ENCODE measurements at regions not wholly inside any gene's neighbourhood (a gene's known extent, or its start where the extent isn't known, plus 50 kb on each side); places are given as distances from the start of the nearest gene placed in this dataset.

DNA sequence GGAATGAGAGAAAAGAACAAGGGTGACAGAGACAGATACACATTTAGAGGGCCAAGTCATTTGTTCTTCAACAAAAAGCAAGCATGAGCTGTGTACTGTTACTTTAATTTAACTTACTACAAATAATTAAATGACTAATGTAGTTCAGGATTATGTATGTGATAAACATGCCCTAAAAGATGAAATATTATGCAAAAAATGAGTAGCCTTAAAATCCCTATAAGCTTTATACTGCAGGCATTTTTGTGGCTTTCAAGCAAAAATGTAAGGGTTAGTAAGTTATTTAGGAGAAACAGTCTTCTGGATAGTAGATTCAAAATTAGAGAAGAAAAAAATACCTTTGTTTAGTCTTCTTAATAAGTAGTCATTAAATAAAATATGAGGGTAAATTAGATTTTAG is 431.2 kb downstream of the CSNK1G3 start:
- no peak overlapping the region for H3K27ac ChIP-seq (ENCODE audit: low read depth in 1 of 2, low read length in 2 of 2)
- TF ChIP-seq YY1 (IDR thresholded peaks at IDR 0.05) (no peak), EGR1 (IDR thresholded peaks at IDR 0.05; ENCODE audit: low read depth in 2 of 2) (no peak), JUND (IDR thresholded peaks at IDR 0.05) (no peak), RXRA (IDR thresholded peaks at IDR 0.05) (no peak), HNF4G (IDR thresholded peaks at IDR 0.05) (no peak), HNF4A (conservative IDR thresholded peaks at IDR 0.05) (no peak)
- TF ChIP-seq, protein P1, sequence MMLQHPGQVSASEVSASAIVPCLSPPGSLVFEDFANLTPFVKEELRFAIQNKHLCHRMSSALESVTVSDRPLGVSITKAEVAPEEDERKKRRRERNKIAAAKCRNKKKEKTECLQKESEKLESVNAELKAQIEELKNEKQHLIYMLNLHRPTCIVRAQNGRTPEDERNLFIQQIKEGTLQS (IDR thresholded peaks at IDR 0.05) = no peak
- H3K4me3 ChIP-seq (ENCODE audit: low read depth in 1 of 3, low read length in 3 of 3) = no peak overlapping the region
- no peak overlapping the region for H3K9ac ChIP-seq (ENCODE audit: low read depth in 1 of 2, low read length in 2 of 2)
- H3K36me3 ChIP-seq (ENCODE audit: control insufficient read depth in 4 of 4, insufficient read depth in 3 of 4, low read depth in 1 of 4, low read length in 3 of 4) = no peaks in the 10 kb centered on the region
- DNase-seq (ENCODE audit: low spot score) = no peak
- H3K27me3 ChIP-seq (ENCODE audit: control insufficient read depth in 4 of 4, insufficient read depth in 4 of 4, low read length in 3 of 4) = no peaks in the 10 kb centered on the region
- H3K4me1 ChIP-seq (ENCODE audit: control insufficient read depth in 4 of 4, insufficient read depth in 4 of 4, low read length in 3 of 4) = no peaks in the 10 kb centered on the region
- peaks cover 0 to 4% (median 2%) of the 10 kb centered on the region in 4 donors for H3K9me3 ChIP-seq (ENCODE audit: control insufficient read depth in 4 of 4, low read length in 3 of 4)

DNA sequence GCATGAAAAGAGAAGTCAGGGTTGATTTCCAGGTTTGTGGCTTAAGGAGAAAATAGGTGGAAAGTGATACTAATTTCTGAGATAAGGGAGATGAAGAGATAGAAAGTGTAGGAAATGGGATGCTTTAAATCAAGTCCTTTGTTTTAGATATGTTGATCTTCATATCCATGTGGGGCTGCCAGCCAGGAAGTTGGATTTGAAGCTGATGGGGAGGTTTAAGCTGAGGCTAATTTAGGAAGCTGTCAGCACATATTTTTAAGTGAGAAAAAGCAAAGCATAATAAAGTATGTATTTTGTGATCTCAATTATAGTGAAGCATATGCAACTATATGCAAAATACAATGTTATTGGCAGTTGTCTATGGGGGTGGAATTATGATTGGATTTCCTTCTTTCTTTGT is 428.4 kb downstream of the CSNK1G3 start:
- DNase-seq (ENCODE audit: low spot score) = no peak
- no peak overlapping the region for H3K9ac ChIP-seq (ENCODE audit: low read depth in 1 of 2, low read length in 2 of 2)
- H3K36me3 ChIP-seq (ENCODE audit: control insufficient read depth in 4 of 4, insufficient read depth in 3 of 4, low read depth in 1 of 4, low read length in 3 of 4) = no peaks in the 10 kb centered on the region
- no peaks in the 10 kb centered on the region for H3K27me3 ChIP-seq (ENCODE audit: control insufficient read depth in 4 of 4, insufficient read depth in 4 of 4, low read length in 3 of 4)
- no peaks in the 10 kb centered on the region for H3K4me1 ChIP-seq (ENCODE audit: control insufficient read depth in 4 of 4, insufficient read depth in 4 of 4, low read length in 3 of 4)
- H3K9me3 ChIP-seq (ENCODE audit: control insufficient read depth in 4 of 4, low read length in 3 of 4) = peaks cover 4 to 24% (median 7%) of the 10 kb centered on the region in 4 donors
- TF ChIP-seq, protein P2, sequence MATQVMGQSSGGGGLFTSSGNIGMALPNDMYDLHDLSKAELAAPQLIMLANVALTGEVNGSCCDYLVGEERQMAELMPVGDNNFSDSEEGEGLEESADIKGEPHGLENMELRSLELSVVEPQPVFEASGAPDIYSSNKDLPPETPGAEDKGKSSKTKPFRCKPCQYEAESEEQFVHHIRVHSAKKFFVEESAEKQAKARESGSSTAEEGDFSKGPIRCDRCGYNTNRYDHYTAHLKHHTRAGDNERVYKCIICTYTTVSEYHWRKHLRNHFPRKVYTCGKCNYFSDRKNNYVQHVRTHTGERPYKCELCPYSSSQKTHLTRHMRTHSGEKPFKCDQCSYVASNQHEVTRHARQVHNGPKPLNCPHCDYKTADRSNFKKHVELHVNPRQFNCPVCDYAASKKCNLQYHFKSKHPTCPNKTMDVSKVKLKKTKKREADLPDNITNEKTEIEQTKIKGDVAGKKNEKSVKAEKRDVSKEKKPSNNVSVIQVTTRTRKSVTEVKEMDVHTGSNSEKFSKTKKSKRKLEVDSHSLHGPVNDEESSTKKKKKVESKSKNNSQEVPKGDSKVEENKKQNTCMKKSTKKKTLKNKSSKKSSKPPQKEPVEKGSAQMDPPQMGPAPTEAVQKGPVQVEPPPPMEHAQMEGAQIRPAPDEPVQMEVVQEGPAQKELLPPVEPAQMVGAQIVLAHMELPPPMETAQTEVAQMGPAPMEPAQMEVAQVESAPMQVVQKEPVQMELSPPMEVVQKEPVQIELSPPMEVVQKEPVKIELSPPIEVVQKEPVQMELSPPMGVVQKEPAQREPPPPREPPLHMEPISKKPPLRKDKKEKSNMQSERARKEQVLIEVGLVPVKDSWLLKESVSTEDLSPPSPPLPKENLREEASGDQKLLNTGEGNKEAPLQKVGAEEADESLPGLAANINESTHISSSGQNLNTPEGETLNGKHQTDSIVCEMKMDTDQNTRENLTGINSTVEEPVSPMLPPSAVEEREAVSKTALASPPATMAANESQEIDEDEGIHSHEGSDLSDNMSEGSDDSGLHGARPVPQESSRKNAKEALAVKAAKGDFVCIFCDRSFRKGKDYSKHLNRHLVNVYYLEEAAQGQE (IDR thresholded peaks at IDR 0.05) = no peak
- TF ChIP-seq FOXA1 (IDR thresholded peaks at IDR 0.05) = no peak
- no peak for TF ChIP-seq RXRA (IDR thresholded peaks at IDR 0.05)
- no peak overlapping the region for H3K27ac ChIP-seq (ENCODE audit: low read depth in 1 of 2, low read length in 2 of 2)
- H3K4me3 ChIP-seq (ENCODE audit: low read depth in 1 of 3, low read length in 3 of 3) = no peak overlapping the region

DNA sequence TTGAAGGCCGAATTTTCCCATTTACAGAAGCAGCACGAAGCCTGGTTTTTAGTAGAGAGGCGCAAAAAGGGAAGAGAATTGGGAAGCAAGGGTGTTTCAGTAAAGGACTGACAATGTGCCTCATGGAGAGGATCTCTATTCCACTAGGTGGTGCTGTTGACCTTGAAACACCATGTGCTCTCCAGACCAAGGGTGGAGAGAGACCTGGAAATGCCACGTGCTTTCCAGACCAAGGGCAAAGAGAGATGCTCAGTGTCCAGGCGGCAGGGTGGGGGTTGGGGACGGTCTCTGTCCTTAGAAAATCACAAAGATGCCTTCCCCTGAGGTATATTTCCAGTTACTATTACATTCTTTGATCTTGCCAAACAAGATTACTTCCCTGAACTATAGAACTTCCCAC is 425.3 kb downstream of the CSNK1G3 start:
- 64% methylated on average over 6 of the region's 6 CpGs for WGBS
- Histone ChIP-seq H3K9ac (ENCODE audit: low read depth in 1 of 2, low read length in 2 of 2) (no peak overlapping the region), H3K4me1 (ENCODE audit: control insufficient read depth in 4 of 4, insufficient read depth in 4 of 4, low read length in 3 of 4) (no peaks in the 10 kb centered on the region), H3K36me3 (ENCODE audit: control insufficient read depth in 4 of 4, insufficient read depth in 3 of 4, low read depth in 1 of 4, low read length in 3 of 4) (no peaks in the 10 kb centered on the region), H3K27ac (ENCODE audit: low read depth in 1 of 2, low read length in 2 of 2) (no peak overlapping the region), H3K4me3 (ENCODE audit: low read depth in 1 of 3, low read length in 3 of 3) (no peak overlapping the region), H3K27me3 (ENCODE audit: control insufficient read depth in 4 of 4, insufficient read depth in 4 of 4, low read length in 3 of 4) (no peaks in the 10 kb centered on the region), H3K9me3 (ENCODE audit: control insufficient read depth in 4 of 4, low read length in 3 of 4) (peaks cover 4 to 24% (median 7%) of the 10 kb centered on the region in 4 donors)
- no peak for DNase-seq (ENCODE audit: low spot score)
- no peak for TF ChIP-seq HNF4G (IDR thresholded peaks at IDR 0.05)
- no peak for TF ChIP-seq RXRA (IDR thresholded peaks at IDR 0.05)
- no peak for TF ChIP-seq FOXA2 (IDR thresholded peaks at IDR 0.05)
- TF ChIP-seq EGR1 (IDR thresholded peaks at IDR 0.05; ENCODE audit: low read depth in 2 of 2) = no peak
- TF ChIP-seq, protein P3, sequence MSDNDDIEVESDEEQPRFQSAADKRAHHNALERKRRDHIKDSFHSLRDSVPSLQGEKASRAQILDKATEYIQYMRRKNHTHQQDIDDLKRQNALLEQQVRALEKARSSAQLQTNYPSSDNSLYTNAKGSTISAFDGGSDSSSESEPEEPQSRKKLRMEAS (IDR thresholded peaks at IDR 0.05) = no peak
- peak; percentile 75 to 84 for TF ChIP-seq RAD21 (IDR thresholded peaks at IDR 0.05)
- TF ChIP-seq, protein P4, sequence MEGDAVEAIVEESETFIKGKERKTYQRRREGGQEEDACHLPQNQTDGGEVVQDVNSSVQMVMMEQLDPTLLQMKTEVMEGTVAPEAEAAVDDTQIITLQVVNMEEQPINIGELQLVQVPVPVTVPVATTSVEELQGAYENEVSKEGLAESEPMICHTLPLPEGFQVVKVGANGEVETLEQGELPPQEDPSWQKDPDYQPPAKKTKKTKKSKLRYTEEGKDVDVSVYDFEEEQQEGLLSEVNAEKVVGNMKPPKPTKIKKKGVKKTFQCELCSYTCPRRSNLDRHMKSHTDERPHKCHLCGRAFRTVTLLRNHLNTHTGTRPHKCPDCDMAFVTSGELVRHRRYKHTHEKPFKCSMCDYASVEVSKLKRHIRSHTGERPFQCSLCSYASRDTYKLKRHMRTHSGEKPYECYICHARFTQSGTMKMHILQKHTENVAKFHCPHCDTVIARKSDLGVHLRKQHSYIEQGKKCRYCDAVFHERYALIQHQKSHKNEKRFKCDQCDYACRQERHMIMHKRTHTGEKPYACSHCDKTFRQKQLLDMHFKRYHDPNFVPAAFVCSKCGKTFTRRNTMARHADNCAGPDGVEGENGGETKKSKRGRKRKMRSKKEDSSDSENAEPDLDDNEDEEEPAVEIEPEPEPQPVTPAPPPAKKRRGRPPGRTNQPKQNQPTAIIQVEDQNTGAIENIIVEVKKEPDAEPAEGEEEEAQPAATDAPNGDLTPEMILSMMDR (IDR thresholded peaks at IDR 0.05; ENCODE audit: low read depth, low read length, missing input control) = peak; percentile 40
